ENCODE measurements at regions not wholly inside any gene's neighbourhood (a gene's known extent, or its start where the extent isn't known, plus 50 kb on each side); places are given as distances from the start of the nearest gene placed in this dataset.
"Not testable (repeated sequence)": the region's sequence is repeated elsewhere in the genome, so short reads cannot be mapped to it uniquely, and the experiment has no call there.

DNA sequence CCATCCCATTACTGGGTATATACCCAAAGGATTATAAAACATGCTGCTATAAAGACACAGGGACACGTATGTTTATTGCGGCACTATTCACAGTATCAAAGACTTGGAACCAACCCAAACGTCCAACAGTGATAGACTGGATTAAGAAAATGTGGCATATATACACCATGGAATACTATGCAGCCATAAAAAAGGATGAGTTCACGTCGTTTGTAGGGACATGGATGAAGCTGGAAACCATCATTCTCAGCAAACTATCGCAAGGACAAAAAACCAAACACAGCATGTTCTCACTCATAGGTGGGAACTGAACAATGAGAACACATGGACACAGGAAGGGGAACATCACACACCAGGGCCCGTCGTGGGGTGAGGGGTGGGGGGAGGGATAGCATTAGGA, 106.1 kb downstream of the CHD1L start:
- not testable (repeated sequence) for H3K9me3 ChIP-seq (ENCODE audit: low read depth); H3K4me3 ChIP-seq; DNase-seq (ENCODE audit: low spot score); H2AFZ ChIP-seq; H4K20me1 ChIP-seq (ENCODE audit: insufficient read depth, poor library complexity, severe bottlenecking); H3K36me3 ChIP-seq (replicated peaks; ENCODE audit: insufficient read depth, low read depth); H3K27ac ChIP-seq; H3K27me3 ChIP-seq; H3K4me2 ChIP-seq; H3K4me1 ChIP-seq (ENCODE audit: insufficient read depth); H3K9me2 ChIP-seq (replicated peaks; ENCODE audit: insufficient read depth); H3K79me2 ChIP-seq
- 88% methylated on average over 8 of the region's 8 CpGs for WGBS (ENCODE audit: low lambda C conversion rate, missing lambda C conversion rate)

- Histone ChIP-seq H3K4me1 (ENCODE audit: insufficient read depth) (no peaks in the 10 kb centered on the region), H3K79me2 (no peaks in the 10 kb centered on the region), H4K20me1 (ENCODE audit: insufficient read depth, poor library complexity, severe bottlenecking) (no peaks in the 10 kb centered on the region), H3K36me3 (replicated peaks; ENCODE audit: insufficient read depth, low read depth) (no peaks in the 10 kb centered on the region), H3K4me2 (no peak overlapping the region), H2AFZ (no peak overlapping the region), H3K27me3 (peaks cover 5% of the 10 kb centered on the region), H3K9me3 (ENCODE audit: low read depth) (no peaks in the 10 kb centered on the region), H3K4me3 (no peak overlapping the region), H3K27ac (no peak overlapping the region), H3K9me2 (replicated peaks; ENCODE audit: insufficient read depth) (no peaks in the 10 kb centered on the region)
- no peak for TF ChIP-seq CTCF (IDR thresholded peaks at IDR 0.05; ENCODE audit: poor library complexity)
- no peak for TF ChIP-seq EZH2phosphoT487 (IDR thresholded peaks at IDR 0.05; ENCODE audit: low read depth, severe bottlenecking, unreplicated experiment)
- TF ChIP-seq EZH2 (IDR thresholded peaks at IDR 0.05; ENCODE audit: borderline replicate concordance), result no peak
- no peak for DNase-seq (ENCODE audit: low spot score)
- WGBS (ENCODE audit: low lambda C conversion rate, missing lambda C conversion rate), result 81% methylated on average over 1 of the region's 1 CpG
Observed at GRCh38 chr1:147349533-147349932, 107.0 kb downstream of the CHD1L start.

GRCh38 chr1:147351140-147351835, 108.8 kb downstream of the CHD1L start:
- 85% methylated on average over 3 of the region's 3 CpGs for WGBS (ENCODE audit: low lambda C conversion rate, missing lambda C conversion rate)
- DNase-seq (ENCODE audit: low spot score), result no peak

More at GRCh38 chr1:147351140-147351835, 108.8 kb downstream of the CHD1L start:
- Histone ChIP-seq H3K4me2 (no peak overlapping the region), H3K4me3 (no peak overlapping the region), H3K9me2 (replicated peaks; ENCODE audit: insufficient read depth) (no peaks in the 10 kb centered on the region), H4K20me1 (ENCODE audit: insufficient read depth, poor library complexity, severe bottlenecking) (no peaks in the 10 kb centered on the region), H3K4me1 (ENCODE audit: insufficient read depth) (no peaks in the 10 kb centered on the region), H3K27me3 (peaks cover 5% of the 10 kb centered on the region), H2AFZ (no peak overlapping the region), H3K79me2 (no peaks in the 10 kb centered on the region), H3K9me3 (ENCODE audit: low read depth) (no peaks in the 10 kb centered on the region), H3K27ac (no peak overlapping the region), H3K36me3 (replicated peaks; ENCODE audit: insufficient read depth, low read depth) (no peaks in the 10 kb centered on the region)
- TF ChIP-seq CTCF (IDR thresholded peaks at IDR 0.05; ENCODE audit: poor library complexity) (no peak), EZH2 (IDR thresholded peaks at IDR 0.05; ENCODE audit: borderline replicate concordance) (no peak), EZH2phosphoT487 (IDR thresholded peaks at IDR 0.05; ENCODE audit: low read depth, severe bottlenecking, unreplicated experiment) (no peak)
